NCI-H1417 treated with DMSO at 0.1 percent for 48 hours (cell line): ENCODE measurements at regions not wholly inside any gene's neighbourhood (a gene's known extent, or its start where the extent isn't known, plus 50 kb on each side); places are given as distances from the start of the nearest gene placed in this dataset.

Experiments
- DNase-seq: peaks from one replicate; lab custom pipeline; 2025; lab: John Stamatoyannopoulos, UW

- no peak for DNase-seq
These were observed 525.8 kb downstream of the SHQ1 start for GRCh38 chr3:72322264-72322976.

- no peak for DNase-seq
These were observed 527.3 kb downstream of the SHQ1 start for GRCh38 chr3:72320955-72321303.

GRCh38 chr3:72320095-72320954 is 527.9 kb downstream of the SHQ1 start:
- no peak for DNase-seq

GRCh38 chr3:72319194-72320094 is 528.8 kb downstream of the SHQ1 start:
- DNase-seq, result no peak

GRCh38 chr3:72318504-72319193 is 529.6 kb downstream of the SHQ1 start:
- no peak for DNase-seq

- DNase-seq, result no peak
These were observed 530.8 kb downstream of the SHQ1 start for GRCh38 chr3:72317491-72317890.

GRCh38 chr3:72316501-72317279 is 531.6 kb downstream of the SHQ1 start:
- DNase-seq, result no peak

GRCh38 chr3:72313308-72313707 is 528.4 kb upstream of the PROK2 start:
- no peak for DNase-seq

- DNase-seq, result no peak
These were observed 527.4 kb upstream of the PROK2 start for GRCh38 chr3:72312339-72312738.

- no peak for DNase-seq
These were observed 526.5 kb upstream of the PROK2 start for GRCh38 chr3:72311425-72311824.

GRCh38 chr3:72310419-72311380 is 525.8 kb upstream of the PROK2 start:
- DNase-seq, result no peak

GRCh38 chr3:72309661-72310418 is 524.9 kb upstream of the PROK2 start:
- DNase-seq, result no peak

- DNase-seq, result no peak
These were observed 523.7 kb upstream of the PROK2 start for GRCh38 chr3:72308641-72309040.

GRCh38 chr3:72307438-72308115 is 522.6 kb upstream of the PROK2 start:
- no peak for DNase-seq

GRCh38 chr3:72306800-72307341 is 521.9 kb upstream of the PROK2 start:
- DNase-seq, result no peak

- no peak for DNase-seq
These were observed 519.0 kb upstream of the PROK2 start for GRCh38 chr3:72303926-72304325.

- no peak for DNase-seq
These were observed 516.8 kb upstream of the PROK2 start for GRCh38 chr3:72301779-72302178.

GRCh38 chr3:72300621-72301020 is 515.7 kb upstream of the PROK2 start:
- no peak for DNase-seq
